ENCODE measurements at regions not wholly inside any gene's neighbourhood (a gene's known extent, or its start where the extent isn't known, plus 50 kb on each side); places are given as distances from the start of the nearest gene placed in this dataset.

DNA sequence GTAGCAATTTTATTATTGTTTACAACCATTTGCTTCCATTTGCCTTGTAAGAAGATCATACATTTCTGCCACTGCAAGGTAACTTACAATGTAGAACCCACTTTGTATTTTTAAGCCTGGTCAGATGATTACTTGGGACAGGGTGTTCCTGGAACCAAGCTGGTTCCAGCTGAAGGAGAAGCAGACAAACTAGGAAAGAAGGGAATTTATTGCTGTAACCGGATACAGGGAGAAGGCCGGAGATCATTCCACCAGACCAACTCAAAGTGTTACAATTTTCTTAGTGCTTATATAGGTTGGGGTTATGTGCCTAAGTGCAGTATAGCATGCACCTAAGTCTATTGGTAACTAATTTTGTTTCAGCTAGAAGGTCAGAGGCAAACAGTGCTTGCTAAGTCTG is 104.4 kb downstream of the MANEA start:
- no CpG with 5 or more reads among the region's 2 CpGs for WGBS (ENCODE audit: extremely low coverage, insufficient read length, low lambda C conversion rate)
- peaks cover 26 to 30% of the 10 kb centered on the region in 2 experiments for H3K4me1 Mint-ChIP-seq
- H3T11ph ChIP-seq (ENCODE audit: low read length): no peak overlapping the region
- H3K27me3 Mint-ChIP-seq (ENCODE audit: low read depth): no peaks in the 10 kb centered on the region
- no peak overlapping the region for H3K27ac Mint-ChIP-seq
- H3K27me3 ChIP-seq (ENCODE audit: insufficient read depth, low read length): no peaks in the 10 kb centered on the region
- no peak overlapping the region for H2BK20ac ChIP-seq (ENCODE audit: low read depth, low read length, poor library complexity, severe bottlenecking)
- H3K14ac ChIP-seq (ENCODE audit: insufficient read depth, low read length): no peak overlapping the region
- no peak overlapping the region for H2BK15ac ChIP-seq (ENCODE audit: low read depth, low read length)
- H4K5ac ChIP-seq (ENCODE audit: insufficient read length, low read depth, low read length): no peak overlapping the region
- no peaks in the 10 kb centered on the region for H3K23me2 ChIP-seq (ENCODE audit: insufficient read length, low read depth, low read length, poor library complexity, severe bottlenecking)
- H2AFZ ChIP-seq (ENCODE audit: low read length): no peak overlapping the region
- H2AK5ac ChIP-seq (ENCODE audit: insufficient read length, low read length): no peak overlapping the region
- H3K36me3 Mint-ChIP-seq (ENCODE audit: insufficient read depth in 1 of 3, low read depth in 3 of 3): no peaks in the 10 kb centered on the region
- H2BK120ac ChIP-seq (ENCODE audit: low read depth, low read length, poor library complexity, severe bottlenecking): no peak overlapping the region
- no peak overlapping the region for H4K91ac ChIP-seq (ENCODE audit: insufficient read length, low read depth, low read length)
- no peak overlapping the region for H2BK5ac ChIP-seq (ENCODE audit: insufficient read length, low read length)
- H3K4me2 ChIP-seq (ENCODE audit: insufficient read depth, insufficient read length, low read length): no peak overlapping the region
- H3K4me3 Mint-ChIP-seq: no peak overlapping the region
- H3K4me1 ChIP-seq (ENCODE audit: insufficient read depth, low read length): peaks cover 4% of the 10 kb centered on the region; the same call in 1 of the 2 replicates
- no peak overlapping the region for H3K27ac ChIP-seq (ENCODE audit: insufficient read length, low read depth, low read length)
- no peak overlapping the region for H3K23ac ChIP-seq (ENCODE audit: insufficient read length, low read depth, low read length)
- no peaks in the 10 kb centered on the region for H3K9me3 Mint-ChIP-seq
- no peak overlapping the region for H3K9ac ChIP-seq (ENCODE audit: extremely low read depth, insufficient read length, low read length)
- no peak overlapping the region for H3K56ac ChIP-seq (ENCODE audit: insufficient read length, low read depth, low read length)
- no peaks in the 10 kb centered on the region for H3K79me1 ChIP-seq (ENCODE audit: insufficient read depth, low read depth, low read length, poor library complexity, severe bottlenecking)
- no peaks in the 10 kb centered on the region for H4K20me1 ChIP-seq (ENCODE audit: control insufficient read depth, insufficient read depth, insufficient read length)
- H4K8ac ChIP-seq (replicated peaks; ENCODE audit: insufficient read length, low read depth, low read length): no peak overlapping the region
- DNase-seq: no peak
- H2BK12ac ChIP-seq (ENCODE audit: insufficient read length, low read depth, low read length): no peak overlapping the region
- H3K4ac ChIP-seq (ENCODE audit: low read depth, low read length): no peak overlapping the region
- no peaks in the 10 kb centered on the region for H3K79me2 ChIP-seq (ENCODE audit: insufficient read depth, low read length)
- H3K9me3 ChIP-seq (ENCODE audit: control insufficient read depth, low read depth, low read length): no peaks in the 10 kb centered on the region
- H3K18ac ChIP-seq (ENCODE audit: insufficient read length, low read depth, low read length): no peak overlapping the region
- TF ChIP-seq, protein P1, sequence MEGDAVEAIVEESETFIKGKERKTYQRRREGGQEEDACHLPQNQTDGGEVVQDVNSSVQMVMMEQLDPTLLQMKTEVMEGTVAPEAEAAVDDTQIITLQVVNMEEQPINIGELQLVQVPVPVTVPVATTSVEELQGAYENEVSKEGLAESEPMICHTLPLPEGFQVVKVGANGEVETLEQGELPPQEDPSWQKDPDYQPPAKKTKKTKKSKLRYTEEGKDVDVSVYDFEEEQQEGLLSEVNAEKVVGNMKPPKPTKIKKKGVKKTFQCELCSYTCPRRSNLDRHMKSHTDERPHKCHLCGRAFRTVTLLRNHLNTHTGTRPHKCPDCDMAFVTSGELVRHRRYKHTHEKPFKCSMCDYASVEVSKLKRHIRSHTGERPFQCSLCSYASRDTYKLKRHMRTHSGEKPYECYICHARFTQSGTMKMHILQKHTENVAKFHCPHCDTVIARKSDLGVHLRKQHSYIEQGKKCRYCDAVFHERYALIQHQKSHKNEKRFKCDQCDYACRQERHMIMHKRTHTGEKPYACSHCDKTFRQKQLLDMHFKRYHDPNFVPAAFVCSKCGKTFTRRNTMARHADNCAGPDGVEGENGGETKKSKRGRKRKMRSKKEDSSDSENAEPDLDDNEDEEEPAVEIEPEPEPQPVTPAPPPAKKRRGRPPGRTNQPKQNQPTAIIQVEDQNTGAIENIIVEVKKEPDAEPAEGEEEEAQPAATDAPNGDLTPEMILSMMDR (conservative IDR thresholded peaks at IDR 0.05): no peak
